ENCODE measurements at regions not wholly inside any gene's neighbourhood (a gene's known extent, or its start where the extent isn't known, plus 50 kb on each side); places are given as distances from the start of the nearest gene placed in this dataset.

DNA sequence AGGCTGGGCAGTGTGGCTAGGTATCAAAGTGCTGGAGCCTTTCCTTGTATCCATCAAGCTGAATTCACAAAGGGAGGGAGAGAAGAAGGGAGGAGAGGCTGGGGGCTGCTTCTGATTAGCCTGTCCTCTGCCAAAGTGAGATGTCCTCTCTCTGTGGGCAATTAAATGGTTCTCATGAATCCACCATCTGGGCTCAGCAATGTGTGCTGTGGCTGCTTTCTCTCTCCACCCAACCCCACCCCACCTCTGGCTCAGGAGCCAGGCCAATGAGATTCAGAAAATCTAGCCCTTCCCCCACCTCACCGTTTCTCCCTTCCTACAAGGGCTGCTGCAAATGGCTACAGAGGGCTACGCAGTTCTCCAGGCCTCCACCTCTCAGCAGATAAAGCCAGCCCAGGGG lies 154.6 kb downstream of the TENT5C start:
- TF ChIP-seq CTCF (IDR thresholded peaks at IDR 0.05; ENCODE audit: poor library complexity, severe bottlenecking) (no peak), EZH2 (IDR thresholded peaks at IDR 0.05; ENCODE audit: borderline replicate concordance, insufficient read depth, low read length, poor library complexity, severe bottlenecking) (no peak), MXI1 (conservative IDR thresholded peaks at IDR 0.05; ENCODE audit: poor library complexity, severe bottlenecking) (no peak), REST (IDR thresholded peaks at IDR 0.05; ENCODE audit: borderline replicate concordance) (no peak), POLR2AphosphoS5 (IDR thresholded peaks at IDR 0.05) (no peak)
